ENCODE measurements at regions not wholly inside any gene's neighbourhood (a gene's known extent, or its start where the extent isn't known, plus 50 kb on each side); places are given as distances from the start of the nearest gene placed in this dataset.

GRCh38 chr20:40781327-40782042 lies 92.4 kb upstream of the MAFB start:
- no peak for DNase-seq (ENCODE audit: low read depth in 2 of 2)
- no peak overlapping the region for H3K4me3 ChIP-seq (replicated peaks in 1 of 2; ENCODE audit: low read depth in 2 of 2, low read length in 2 of 2)
- TF ChIP-seq CTCF (IDR thresholded peaks at IDR 0.05; ENCODE audit: low read depth, low read length) = no peak

GRCh38 chr20:40782043-40782368 lies 93.0 kb upstream of the MAFB start:
- H3K4me3 ChIP-seq (replicated peaks in 1 of 2; ENCODE audit: low read depth in 2 of 2, low read length in 2 of 2) = no peak overlapping the region
- no peak for DNase-seq (ENCODE audit: low read depth in 2 of 2)
- TF ChIP-seq CTCF (IDR thresholded peaks at IDR 0.05; ENCODE audit: low read depth, low read length) = no peak

GRCh38 chr20:40785346-40785745 lies 96.3 kb upstream of the MAFB start:
- no peak for TF ChIP-seq CTCF (IDR thresholded peaks at IDR 0.05; ENCODE audit: low read depth, low read length)
- no peak overlapping the region for H3K4me3 ChIP-seq (replicated peaks in 1 of 2; ENCODE audit: low read depth in 2 of 2, low read length in 2 of 2)
- no peak for DNase-seq (ENCODE audit: low read depth in 2 of 2)

- H3K4me3 ChIP-seq (replicated peaks in 1 of 2; ENCODE audit: low read depth in 2 of 2, low read length in 2 of 2) = no peak overlapping the region
- no peak for TF ChIP-seq CTCF (IDR thresholded peaks at IDR 0.05; ENCODE audit: low read depth, low read length)
- no peak for DNase-seq (ENCODE audit: low read depth in 2 of 2)
Measured at GRCh38 chr20:40786336-40786735, 97.3 kb upstream of the MAFB start.

- TF ChIP-seq CTCF (IDR thresholded peaks at IDR 0.05; ENCODE audit: low read depth, low read length) = no peak
- no peak overlapping the region for H3K4me3 ChIP-seq (replicated peaks in 1 of 2; ENCODE audit: low read depth in 2 of 2, low read length in 2 of 2)
- DNase-seq (ENCODE audit: low read depth in 2 of 2) = no peak
Measured at GRCh38 chr20:40787941-40788340, 98.9 kb upstream of the MAFB start.

GRCh38 chr20:40797425-40797824 lies 108.4 kb upstream of the MAFB start:
- DNase-seq (ENCODE audit: low read depth in 2 of 2) = peak; percentile 15 to 28
- H3K4me3 ChIP-seq (replicated peaks in 1 of 2; ENCODE audit: low read depth in 2 of 2, low read length in 2 of 2) = no peak overlapping the region
- peak; percentile 40 for TF ChIP-seq CTCF (IDR thresholded peaks at IDR 0.05; ENCODE audit: low read depth, low read length)

GRCh38 chr20:40798066-40798465 lies 109.0 kb upstream of the MAFB start:
- no peak for TF ChIP-seq CTCF (IDR thresholded peaks at IDR 0.05; ENCODE audit: low read depth, low read length)
- DNase-seq (ENCODE audit: low read depth in 2 of 2) = no peak
- H3K4me3 ChIP-seq (replicated peaks in 1 of 2; ENCODE audit: low read depth in 2 of 2, low read length in 2 of 2) = no peak overlapping the region

All from cardiac fibroblast (primary cell).